ENCODE measurements at regions not wholly inside any gene's neighbourhood (a gene's known extent, or its start where the extent isn't known, plus 50 kb on each side); places are given as distances from the start of the nearest gene placed in this dataset.

DNA sequence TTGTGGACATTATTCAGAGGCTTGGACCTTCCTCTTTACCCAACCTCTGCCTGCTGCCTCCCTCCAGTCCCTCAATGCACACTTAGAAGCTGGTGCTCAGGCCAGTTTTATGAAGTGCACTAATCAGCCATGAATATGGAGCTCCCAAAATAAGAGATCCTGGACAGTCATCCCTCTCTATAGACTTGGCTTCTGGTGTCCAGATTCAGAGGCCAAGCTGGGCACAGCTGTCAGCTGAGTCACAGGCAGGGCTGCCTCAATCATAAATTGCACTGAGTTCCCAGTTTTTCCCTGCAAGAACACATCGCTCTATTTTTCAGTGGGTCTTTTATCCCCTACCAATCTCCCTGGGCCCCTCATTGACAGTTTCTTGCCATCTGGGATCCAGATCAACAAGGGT is 161.7 kb upstream of the CADM1 start:
- no peak for DNase-seq

DNA sequence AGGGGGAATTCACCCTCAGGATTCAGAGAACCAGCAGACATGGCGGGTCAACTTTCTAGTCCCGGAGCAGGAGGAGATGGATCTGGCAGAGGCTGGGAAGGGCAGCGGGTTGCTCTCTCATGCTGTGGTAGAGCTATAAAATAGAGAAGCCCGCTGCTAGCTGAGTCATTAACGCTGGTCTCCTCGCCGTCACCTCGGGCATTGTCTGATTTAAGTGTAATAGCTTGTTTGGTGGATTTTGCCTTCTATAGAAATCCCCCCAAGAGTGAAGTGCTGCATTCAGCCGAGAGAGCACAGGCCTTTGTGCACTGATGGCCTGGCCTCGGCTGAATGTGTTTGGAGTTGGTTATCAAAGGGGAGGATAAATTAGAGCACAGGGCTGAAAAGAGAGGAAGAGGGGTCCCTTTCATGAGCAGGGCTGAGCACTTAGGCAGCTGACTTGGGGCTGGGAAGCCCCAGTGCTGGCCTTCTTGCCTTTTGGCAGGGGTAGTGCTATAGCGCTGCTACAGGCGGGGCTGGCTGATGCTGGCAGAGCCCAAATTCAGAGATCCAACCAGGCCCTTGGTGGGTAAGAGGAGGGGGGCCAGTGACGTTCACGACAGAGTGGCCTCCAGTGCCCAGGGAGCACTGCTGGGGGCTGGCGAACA is 161.1 kb upstream of the CADM1 start:
- DNase-seq = no peak

DNA sequence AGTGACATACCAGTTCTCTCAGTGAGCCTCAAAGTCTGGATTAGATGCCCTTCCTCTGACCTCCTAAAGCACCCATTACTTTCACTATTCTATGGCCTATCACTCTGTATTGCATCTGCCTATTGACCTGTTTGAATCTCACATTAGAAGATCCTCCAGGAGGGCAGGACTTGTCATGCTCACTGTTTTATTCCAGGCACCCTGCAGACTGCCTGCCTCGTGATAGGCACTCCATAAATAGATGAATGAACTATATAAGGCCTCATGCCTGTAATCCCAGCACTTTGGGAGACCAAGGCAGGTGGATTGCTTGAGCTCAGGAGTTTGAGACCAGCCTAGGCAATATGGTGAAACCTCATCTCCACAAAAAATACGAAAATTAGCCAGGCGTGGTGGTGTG is 160.1 kb upstream of the CADM1 start:
- DNase-seq = no peak

DNA sequence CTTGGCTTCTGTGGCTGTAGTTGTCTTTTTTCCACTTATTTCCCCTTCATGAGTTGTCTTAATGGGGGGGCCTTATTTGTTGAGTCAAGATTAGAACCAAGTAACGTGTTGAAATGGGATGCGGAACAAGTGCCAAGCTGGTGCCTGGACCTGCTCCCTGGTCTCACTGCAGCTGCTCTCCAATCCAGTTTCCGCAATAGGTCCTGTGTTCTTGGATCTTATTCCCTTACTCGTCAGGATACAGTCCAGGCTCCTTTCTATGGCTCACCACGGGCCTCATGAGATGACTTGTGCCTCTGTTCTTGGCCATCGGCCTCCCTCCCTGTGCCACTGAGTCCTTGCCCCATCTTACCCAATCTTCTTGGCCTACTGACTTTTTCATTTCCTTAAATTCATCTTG is 159.6 kb upstream of the CADM1 start:
- DNase-seq = no peak

DNA sequence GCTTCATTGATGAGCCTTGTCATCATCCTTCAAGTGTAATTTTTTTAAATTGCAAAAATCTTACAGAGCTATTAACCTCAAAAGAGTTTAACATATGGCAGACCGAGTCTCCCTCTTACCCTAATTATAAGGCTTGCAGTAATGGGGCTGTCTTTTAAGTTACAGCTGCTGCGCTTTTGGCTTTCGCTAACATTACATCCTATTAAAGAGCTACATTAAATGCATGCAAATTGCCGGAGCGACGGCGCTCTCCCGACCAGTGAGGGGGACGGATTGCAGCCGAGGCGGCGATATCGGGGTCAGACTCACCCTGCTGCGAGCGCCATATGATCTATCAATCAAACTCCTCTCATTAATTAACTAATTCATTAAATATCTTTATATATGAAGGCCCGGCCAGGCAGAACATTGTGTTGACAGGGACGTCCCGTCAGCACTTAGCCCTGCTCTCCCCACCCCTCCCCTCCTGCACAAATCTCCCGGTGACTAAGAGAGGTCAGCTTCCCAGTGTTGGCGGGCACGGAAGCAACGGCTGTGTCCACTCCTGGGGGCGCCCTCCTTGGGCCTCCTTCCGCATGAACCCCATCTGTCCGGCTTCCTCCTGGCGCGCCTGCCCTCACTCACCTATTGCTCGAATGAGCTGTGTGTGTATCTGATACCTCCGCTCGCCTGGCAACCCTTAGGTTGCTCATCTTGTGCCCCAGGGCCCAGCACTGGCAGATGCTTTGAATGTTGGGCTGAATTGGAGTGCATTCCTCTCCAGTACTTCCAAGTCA is 156.0 kb upstream of the CADM1 start:
- DNase-seq = no peak

DNA sequence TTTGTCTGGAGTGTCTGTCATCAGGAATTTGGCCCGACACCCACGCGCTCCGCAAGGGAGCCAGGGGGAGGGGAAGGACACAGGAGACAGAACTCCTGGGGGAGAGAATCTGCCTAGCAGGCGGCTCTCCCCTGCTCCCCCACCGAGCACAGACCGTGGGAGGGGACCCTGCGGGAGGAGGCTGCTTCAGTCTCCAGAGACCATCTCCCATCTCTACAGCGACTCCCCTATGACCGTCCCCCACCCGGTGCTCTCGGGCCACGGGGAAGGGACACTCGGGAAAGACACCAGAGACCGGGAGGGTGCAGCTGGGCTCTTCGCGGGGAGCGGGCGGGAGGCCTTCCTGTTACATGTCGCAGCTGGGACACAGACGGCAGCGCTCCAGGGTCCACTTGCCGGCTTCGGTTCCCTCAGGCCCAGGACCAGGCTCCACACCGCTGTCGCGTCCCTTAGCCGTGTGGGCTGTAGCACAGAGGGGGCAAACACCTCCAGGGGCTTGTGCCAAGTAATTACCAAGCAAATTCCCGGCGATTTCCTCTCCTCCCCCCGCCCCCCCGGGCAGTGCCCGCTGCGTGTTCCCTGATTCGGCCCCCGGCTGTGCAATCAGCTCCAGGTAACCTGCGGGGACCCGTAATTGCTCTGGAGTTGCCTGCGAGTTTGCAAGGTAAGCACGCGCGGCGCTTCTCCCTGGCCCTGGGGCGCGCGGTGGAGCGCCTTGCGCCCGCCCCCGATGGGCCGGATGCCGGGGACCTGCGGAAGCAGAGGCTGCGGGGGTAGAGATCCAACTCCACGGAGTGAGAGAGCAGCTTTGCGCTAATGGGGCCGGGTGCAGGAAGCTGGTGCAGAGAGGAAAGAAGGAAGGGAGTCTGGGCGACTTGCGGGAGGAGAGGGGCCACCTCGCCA is 155.1 kb upstream of the CADM1 start:
- no peak for DNase-seq

DNA sequence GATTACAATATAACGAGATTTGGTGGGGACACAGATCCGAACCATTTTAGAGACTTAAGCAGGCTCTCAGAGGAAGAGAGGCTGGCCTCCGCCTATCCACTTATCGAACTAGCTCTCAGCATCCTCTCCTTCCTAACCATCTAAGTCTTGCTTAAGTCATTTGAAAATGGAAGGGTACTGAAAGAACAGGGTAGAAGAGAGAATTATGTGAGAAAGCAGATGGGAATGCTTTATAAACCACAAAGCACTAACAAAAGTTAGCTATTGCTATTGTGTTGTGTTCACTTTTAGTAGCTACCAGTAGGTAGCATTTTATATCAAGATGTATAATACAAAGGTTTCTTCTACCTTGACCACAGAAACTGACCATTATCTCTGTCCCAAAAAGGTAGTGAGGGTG is 153.4 kb upstream of the CADM1 start:
- no peak for DNase-seq

DNA sequence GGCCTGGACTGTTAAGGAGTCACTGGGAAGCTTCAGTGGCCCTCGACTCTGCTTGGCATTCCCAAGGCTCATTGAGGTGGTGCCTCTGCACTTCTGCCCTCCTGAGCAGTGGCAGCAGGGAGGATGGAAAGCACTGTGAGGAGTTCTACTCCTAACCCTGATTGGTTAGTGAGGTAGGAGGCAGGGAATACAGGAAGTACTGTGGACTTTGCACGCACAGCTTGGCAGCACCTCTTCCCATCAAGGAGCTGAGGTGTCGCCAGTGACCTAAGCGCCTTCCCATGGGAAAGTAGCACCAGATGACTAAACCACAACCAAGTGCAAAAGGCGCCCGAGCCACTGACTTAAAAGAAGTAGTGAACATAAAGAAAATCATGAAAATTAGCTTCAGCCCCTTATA is 152.5 kb upstream of the CADM1 start:
- DNase-seq = no peak

DNA sequence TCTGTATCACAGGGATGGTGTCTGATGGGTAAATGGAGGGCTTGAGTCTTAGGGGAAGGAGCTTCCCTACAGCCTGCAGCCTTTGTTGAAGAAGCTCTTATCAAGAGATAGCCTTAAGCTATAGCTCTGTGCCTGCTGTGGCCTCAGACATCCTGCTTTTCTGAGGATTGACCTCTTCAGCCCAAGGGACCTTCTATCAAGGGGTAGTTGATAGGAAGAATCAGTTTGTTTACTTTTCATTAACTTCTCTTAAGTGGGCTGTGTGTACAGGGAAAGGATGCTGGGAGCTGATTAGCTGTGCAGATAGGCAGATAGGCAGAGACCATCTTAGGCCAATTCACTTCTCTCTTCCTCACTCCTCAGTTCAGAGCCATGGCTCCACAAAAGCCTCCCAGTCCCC is 151.8 kb upstream of the CADM1 start:
- DNase-seq = no peak

DNA sequence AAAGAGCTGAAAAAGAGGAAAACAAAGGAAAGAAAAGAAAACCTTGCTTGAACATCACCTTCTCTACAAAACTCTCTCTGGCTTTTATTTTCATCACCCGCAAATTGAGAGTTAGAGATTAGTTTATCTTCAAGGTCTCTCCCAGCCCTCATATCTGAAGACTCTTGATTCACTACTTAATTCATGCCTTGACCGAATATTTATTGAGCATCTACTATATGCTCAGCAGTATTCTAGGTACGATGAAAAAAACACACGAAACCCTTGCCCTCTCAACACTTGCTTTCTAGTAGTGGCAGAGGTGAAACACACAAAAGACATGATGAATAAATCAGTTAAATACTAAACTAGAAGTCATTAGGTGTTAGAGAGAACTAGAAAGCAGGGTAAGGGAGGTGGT is 150.6 kb upstream of the CADM1 start:
- DNase-seq = no peak

DNA sequence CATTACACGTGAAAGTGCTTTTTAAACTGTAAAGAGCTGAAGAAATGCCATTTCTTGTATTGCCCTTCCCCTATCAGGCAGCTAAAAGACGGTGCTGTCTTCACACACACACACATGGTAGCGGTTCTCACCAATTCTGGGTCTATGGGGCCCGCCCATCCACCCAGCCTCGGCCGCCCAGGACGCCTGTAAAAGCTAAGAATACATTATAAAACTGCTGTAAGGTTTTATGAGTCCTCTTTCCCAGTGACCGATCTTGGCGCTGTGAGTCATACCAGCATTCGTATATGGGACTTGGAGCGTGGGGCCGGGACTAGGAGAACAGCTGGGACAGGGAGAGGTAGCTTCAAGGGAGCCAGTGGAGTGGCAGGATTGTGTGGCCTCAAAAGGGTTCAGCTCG is 149.7 kb upstream of the CADM1 start:
- DNase-seq = no peak

DNA sequence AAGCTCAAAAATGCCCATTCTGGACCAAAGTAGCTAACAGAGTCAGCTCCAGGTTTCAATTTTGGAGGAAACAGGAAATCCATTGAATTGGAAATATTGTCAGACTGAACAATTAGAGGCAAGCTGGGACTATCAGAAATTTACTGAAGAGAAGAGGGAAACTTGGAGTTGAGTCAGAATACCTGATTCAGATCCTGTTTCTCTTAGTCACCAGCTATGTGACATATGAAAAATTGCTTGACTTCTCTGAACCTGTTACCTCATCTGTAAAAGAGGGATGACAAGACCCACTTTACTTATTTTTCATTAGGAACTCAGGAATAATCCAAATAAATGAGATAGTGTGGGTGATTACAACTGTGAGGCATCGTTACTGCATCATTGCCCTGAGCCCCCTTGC is 148.9 kb upstream of the CADM1 start:
- DNase-seq = no peak

DNA sequence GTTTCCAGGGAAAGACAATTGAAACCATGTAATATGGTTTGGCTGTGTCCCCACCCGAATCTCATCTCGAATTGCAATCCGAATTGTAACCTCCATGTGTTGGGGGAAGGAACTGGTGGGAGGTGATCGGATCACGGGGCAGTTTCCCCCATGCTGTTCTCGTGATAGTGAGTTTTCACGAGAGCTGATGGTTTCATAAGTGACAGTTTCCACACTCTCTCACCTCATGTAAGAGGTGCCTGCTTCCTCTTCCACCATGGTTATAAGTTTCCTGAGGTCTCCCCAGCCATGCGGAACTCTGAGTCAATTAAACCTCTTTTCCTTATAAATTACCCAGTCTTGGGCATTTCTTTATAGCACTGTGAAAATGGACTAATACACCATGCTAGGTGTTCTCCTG is 148.3 kb upstream of the CADM1 start:
- no peak for DNase-seq

DNA sequence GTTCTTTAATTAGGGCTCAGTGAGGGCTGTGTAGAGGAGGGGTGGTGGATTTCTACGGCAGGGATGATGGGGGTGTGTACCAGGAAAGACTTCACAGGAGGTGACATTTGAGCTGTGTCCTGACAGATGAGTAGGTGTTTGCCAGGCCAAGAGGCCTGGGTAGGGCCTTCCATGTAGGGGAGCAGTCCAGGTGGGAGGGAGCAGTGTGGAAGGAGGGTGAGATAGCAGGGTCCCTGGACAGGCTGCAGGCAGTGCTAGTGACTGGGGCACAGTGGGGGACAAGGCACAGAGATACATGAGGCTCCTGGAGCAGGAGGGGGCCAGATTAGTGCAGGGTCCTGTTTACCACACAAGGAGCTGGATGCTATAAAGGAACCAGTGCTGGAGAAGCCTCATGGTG is 147.9 kb upstream of the CADM1 start:
- DNase-seq = no peak

DNA sequence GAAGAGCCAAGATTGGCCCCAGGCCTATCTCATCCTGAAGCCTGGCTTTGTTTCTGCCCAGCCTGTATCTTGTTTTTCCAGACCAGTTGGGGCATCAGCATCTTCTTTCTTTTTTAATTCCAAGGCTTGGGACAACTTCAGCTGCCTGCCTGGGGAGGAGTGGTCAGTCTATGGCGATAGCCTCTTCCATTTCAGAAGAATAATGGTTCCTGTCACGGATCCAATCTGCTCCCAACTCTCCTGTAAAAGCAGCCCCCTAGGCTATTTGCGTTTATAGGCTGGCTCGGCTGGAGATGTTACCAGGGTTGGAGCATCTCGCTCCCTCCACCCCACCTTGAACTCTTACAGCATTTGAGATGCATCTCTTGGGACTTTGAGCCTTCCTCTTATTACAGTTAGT is 145.2 kb upstream of the CADM1 start:
- DNase-seq = no peak

DNA sequence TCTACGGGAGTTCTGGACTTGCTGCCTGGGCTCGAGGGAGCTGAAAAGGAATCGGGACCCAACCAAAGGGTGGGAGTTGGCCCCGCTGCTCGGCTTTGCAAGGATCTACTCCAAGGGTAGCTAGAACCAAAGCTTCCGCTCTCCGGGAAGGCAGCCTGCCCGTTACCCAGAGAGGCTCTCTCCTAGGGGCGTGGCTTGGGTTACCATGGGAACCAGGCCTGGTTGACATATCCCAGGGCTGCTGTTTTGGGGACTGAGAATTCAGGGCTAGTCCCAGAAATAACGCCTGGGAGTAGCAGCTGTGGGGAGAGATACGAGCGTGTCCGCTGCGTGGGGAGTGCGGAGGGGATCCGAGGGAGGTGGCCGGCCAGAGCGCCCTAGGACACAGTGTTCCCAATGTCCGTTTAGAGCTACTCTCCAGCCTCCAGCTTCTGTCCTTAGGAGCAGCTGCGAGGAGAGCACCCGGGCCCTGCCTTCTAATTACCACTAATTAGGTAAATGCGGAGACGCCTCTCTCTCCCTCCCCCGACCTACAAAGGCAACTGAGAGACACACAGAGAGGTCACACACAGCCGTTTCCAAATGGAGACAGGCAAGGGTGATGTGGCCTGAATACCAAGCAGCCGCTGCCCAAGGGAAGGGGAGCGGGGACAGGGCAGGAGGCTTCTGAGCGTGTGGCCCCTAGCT is 141.6 kb upstream of the CADM1 start:
- DNase-seq = peak; percentile 79

DNA sequence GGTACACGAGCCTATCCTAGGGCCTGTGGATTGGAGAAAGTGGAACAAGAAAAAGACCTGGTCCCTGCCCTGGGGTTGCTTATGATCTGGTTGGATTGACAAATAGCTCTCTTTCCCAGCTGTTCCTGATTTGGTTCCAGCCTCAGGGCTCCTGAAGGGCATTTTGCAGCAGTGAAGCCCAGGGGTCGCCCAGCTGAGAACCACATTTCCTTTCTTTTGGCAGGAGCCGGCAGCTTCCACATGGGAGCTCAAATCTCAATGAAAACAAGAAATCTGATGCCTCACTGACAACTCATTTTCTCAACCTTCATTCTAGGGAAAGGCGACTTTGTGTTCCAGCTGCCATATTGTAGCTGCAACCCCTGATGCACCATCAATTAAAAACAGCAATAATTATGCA is 140.6 kb upstream of the CADM1 start:
- no peak for DNase-seq

DNA sequence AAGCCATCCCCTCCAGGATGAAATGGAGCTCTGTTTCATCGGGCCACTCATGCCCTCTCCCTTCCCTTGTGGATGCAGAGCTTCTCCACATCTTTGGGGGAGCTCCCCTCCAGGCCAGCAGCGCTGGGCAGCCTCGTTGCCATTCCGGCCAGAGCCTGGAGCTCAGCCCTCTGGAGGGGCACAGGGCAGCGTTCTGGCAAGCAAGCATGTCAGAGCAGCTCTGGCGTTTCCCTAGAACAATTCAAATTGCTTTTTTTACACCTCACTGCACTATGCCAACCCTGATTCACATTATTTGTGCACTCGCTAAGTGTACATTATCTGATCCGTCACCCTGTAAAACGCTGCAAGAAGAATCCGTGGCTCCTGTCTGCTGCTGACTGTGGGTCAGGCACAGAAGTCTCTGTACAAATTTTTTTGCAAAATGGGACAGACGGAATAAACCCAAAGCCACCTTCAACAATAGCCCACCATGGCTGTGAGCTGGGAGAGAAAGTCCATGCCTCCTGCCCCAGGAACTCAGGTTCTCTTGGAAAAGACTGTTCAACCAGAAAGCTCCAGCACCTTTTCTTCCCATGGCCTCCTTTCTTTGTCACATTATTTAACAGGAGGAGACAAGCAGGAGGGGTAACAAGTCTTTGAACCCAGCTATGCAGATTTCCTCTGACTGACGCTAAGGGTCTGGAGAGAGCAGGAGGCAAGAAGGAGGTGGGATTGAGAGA is 139.5 kb upstream of the CADM1 start:
- no peak for DNase-seq

DNA sequence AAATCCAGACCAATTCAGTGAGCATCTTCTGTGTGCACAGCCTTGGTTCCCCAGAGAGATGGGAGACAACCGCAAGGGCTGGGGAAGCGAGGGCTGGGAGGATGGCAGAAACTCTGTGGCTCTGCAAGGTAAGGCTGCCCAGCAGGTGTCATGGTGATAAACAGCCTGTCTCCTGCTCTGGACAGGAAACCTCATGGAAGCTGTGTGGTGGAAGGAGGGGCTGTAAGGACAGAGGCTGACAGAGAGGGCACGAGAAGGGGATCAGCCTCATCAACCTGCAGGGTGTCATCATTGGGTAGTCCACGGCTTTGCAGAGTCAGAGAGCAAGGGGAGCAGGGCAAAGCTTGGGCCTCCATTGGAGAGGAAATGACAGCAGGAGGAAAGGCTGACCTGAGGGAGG is 138.4 kb upstream of the CADM1 start:
- DNase-seq = no peak

DNA sequence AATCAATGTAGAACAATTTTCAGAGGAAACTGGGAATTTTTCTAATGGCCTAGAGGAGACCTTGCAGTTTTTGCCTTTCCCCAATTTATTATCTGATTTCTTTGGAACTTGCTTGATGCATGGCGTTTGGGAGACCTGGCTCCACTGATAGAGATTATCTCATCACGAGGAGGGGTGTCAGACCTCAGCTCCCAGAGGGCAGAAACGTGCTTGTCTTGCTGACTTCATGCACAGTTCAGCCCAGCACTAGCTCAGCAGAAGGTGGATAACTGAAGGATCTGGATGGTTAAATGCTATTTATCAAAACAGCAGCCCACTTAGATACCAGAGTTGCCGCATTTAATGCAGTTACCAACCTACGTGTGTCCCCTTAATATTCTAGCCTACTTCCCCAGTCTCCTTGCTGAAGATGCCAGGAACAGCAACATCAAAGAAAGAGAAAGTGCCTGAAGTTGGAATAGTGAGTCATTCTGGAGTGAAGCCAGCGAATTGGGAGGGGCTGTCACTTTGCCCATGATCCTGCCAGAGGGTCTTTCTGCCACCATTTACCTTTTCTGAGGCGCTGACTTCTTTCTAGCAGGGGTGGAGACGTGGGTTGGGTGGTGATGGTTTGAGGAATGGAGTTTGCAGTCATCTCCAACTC is 133.5 kb upstream of the CADM1 start:
- DNase-seq = no peak

DNA sequence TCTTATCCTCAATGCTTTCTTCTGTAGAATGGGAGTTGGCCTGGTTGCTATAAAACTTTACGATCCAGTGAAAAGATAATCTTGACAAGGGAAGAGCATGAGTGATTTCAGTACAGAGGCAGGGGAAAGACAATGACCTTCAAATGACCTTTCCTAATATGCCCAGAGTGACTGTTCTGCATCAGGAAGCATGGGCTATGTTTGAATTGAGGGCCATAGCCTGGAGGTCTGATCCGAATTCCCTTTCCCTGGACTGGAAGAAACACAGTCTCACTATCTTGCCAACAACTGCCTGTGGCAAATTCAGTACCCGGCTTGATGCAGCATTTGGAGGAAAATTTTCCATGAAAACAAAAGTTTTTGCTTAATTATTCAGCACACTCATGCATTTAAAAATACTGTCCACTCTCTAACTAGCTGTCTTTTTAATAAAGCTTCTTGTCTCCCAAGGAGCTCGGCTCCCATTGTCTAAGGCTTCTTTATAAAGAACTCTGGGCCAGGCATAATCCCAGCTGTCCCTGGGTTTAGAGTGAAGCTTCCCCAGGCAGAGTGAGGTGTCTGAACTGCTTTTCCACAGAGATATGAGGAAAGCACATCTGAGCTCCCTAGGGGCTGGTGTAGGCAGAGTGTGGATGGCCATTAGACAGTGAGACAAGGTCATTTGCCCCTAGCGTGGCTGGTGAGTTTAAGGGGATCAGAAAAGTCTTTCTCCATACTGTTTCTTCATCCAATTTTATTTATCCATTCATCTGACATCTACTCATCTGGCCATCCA is 132.7 kb upstream of the CADM1 start:
- no peak for DNase-seq
